B cell (primary cell): ENCODE measurements at regions not wholly inside any gene's neighbourhood (a gene's known extent, or its start where the extent isn't known, plus 50 kb on each side); places are given as distances from the start of the nearest gene placed in this dataset.

ENCODE experiments used
- ATAC-seq: fragments of 200-7000 bp; cut with Tn5 transposase; one replicate; pipeline ENCODE4 v1.10.0; 2021; ENCODE audit warnings: low read depth, mild to moderate bottlenecking, moderate number of reproducible peaks, moderate library complexity
- CTCF ChIA-PET: fragments of 350-600 bp; sonication (Branson Sonifier 250); formaldehyde crosslinking; loops from one replicate; lab custom pipeline; 2021; ENCODE audit warnings: antibody characterized with exemption, inconsistent platforms; lab: Charles Lee
- POLR2A ChIA-PET: fragments of 350-600 bp; sonication (Branson Sonifier 250); formaldehyde crosslinking; loops from one replicate; lab custom pipeline; 2021; ENCODE audit warnings: antibody characterized with exemption; lab: Charles Lee
- DNase-seq: peaks from one replicate; pipeline ENCODE4 v3.0.0; 2013
- H2AFZ ChIP-seq: 2 replicates; pipeline ENCODE4 v1.6.1; 2012; ENCODE audit warnings: mild to moderate bottlenecking, low read depth, low read length; ENCODE audit not compliant: insufficient read depth, poor library complexity, severe bottlenecking
- H3K27ac ChIP-seq, 2 donors: 1 replicate in 1 of 2; 2 replicates in 1 of 2; pipeline ENCODE4 v1.5.1; 2012 to 2013; ENCODE audit warnings: low read length in 2 of 2, mild to moderate bottlenecking in 2 of 2, moderate library complexity in 1 of 2
- H3K27me3 ChIP-seq, 4 experiments: fragments of 200-600 bp in 1 of 4; sonication (generic) in 1 of 4; replicated peaks in 1 of 4; 1 replicate in 2 of 4; 2 replicates in 2 of 4; pipeline versions ENCODE4 v1.6.1 to v1.7.0; 2013 to 2016; ENCODE audit warnings: low read length in 3 of 4, mild to moderate bottlenecking in 2 of 4, mixed read lengths in 1 of 4, moderate library complexity in 1 of 4; ENCODE audit not compliant: insufficient read depth in 4 of 4, control insufficient read depth in 3 of 4; ENCODE audit errors: control extremely low read depth in 1 of 4
- H3K36me3 ChIP-seq, 2 experiments: replicated peaks in 1 of 2; 1 replicate in 1 of 2; 2 replicates in 1 of 2; pipeline versions ENCODE4 v1.6.1 to v1.7.1; 2013; ENCODE audit warnings: low read length in 1 of 2; ENCODE audit not compliant: insufficient read depth in 2 of 2, control insufficient read depth in 1 of 2; ENCODE audit errors: control extremely low read depth in 1 of 2, extremely low read depth in 1 of 2
- H3K4me1 ChIP-seq, 2 donors: fragments of 200-600 bp in 1 of 2; sonication (generic) in 1 of 2; 1 replicate in 1 of 2; 2 replicates in 1 of 2; pipeline versions ENCODE4 v1.5.1 to v1.6.1; 2013 to 2017; ENCODE audit warnings: low read length in 2 of 2; ENCODE audit not compliant: control insufficient read depth in 2 of 2, insufficient read depth in 2 of 2
- H3K4me2 ChIP-seq: replicated peaks from 2 replicates; pipeline ENCODE3; 2012; ENCODE audit warnings: mild to moderate bottlenecking, low read depth, low read length; ENCODE audit not compliant: poor library complexity, severe bottlenecking
- H3K4me3 ChIP-seq, 5 experiments: fragments of 200-600 bp in 1 of 5; sonication (generic) in 1 of 5; 1 replicate in 3 of 5; 2 replicates in 2 of 5; pipeline versions ENCODE4 v1.5.1 to v1.7.0; 2011 to 2016; ENCODE audit warnings: low read length in 4 of 5, mild to moderate bottlenecking in 4 of 5, low read depth in 2 of 5, control low read depth in 1 of 5, moderate library complexity in 1 of 5; ENCODE audit not compliant: insufficient read depth in 1 of 5; ENCODE audit errors: control extremely low read depth in 1 of 5, extremely low read depth in 1 of 5
- H3K79me2 ChIP-seq: fragments of 200-600 bp; sonication (generic); one replicate; pipeline ENCODE4 v1.6.0; 2016; ENCODE audit warnings: low read length; ENCODE audit not compliant: control insufficient read depth, insufficient read depth
- H3K9ac ChIP-seq: fragments of 200-600 bp; sonication (generic); 2 replicates; pipeline ENCODE4 v1.6.1; 2017; ENCODE audit warnings: mild to moderate bottlenecking, low read length, moderate library complexity
- H3K9me3 ChIP-seq, 3 donors: one replicate each; pipeline versions ENCODE4 v1.6.1 to v1.7.1; 2013; ENCODE audit warnings: low read length in 2 of 3; ENCODE audit not compliant: control insufficient read depth in 2 of 3, insufficient read depth in 1 of 3; ENCODE audit errors: control extremely low read depth in 1 of 3
- H4K20me1 ChIP-seq: 2 replicates; pipeline ENCODE4 v1.6.0; 2012; ENCODE audit warnings: mild to moderate bottlenecking, low read length; ENCODE audit not compliant: insufficient read depth, control insufficient read depth, poor library complexity, severe bottlenecking
- H3K27ac Mint-ChIP-seq: one replicate; pipeline ENCODE4 v1.8.0; 2021; ENCODE audit warnings: mixed read lengths
- H3K27me3 Mint-ChIP-seq: one replicate; pipeline ENCODE4 v1.8.0; 2021; ENCODE audit warnings: mixed read lengths
- H3K4me1 Mint-ChIP-seq: one replicate; pipeline ENCODE4 v1.8.0; 2021; ENCODE audit warnings: mixed read lengths
- H3K4me3 Mint-ChIP-seq: one replicate; pipeline ENCODE4 v1.8.0; 2021; ENCODE audit warnings: mixed read lengths
- H3K9me3 Mint-ChIP-seq: one replicate; pipeline ENCODE4 v1.8.0; 2022; ENCODE audit warnings: mixed read lengths; ENCODE audit not compliant: insufficient read depth
- EZH2 ChIP-seq: IDR thresholded peaks from 2 replicates; pipeline ENCODE4 v1.6.1; 2012; ENCODE audit warnings: borderline replicate concordance, low read depth, mild to moderate bottlenecking, moderate library complexity, low read length; ENCODE audit not compliant: insufficient read depth, poor library complexity, severe bottlenecking
- WGBS: methylation state at CpG from one replicate; pipeline ENCODE4 v1.1.5; 2013; ENCODE audit warnings: missing lambda C conversion rate; ENCODE audit not compliant: insufficient coverage; 5-methylcytosine and 5-hydroxymethylcytosine counted together
- intact Hi-C: fragments of 100-400 bp; cut with micrococcal nuclease; formaldehyde crosslinking; loops from one replicate; pipeline ENCODE4 v1.10.0; 2022
- TF ChIP-seq, protein P1 (sequence below): fragments of 200-600 bp; IDR thresholded peaks from one replicate; pipeline ENCODE4 v1.8.0; 2022; ENCODE audit warnings: antibody characterized with exemption, mild to moderate bottlenecking

- Histone ChIP-seq H3K36me3 (no peaks in the 10 kb centered on the region), H2AFZ (no peak overlapping the region), H3K4me3 (no peak overlapping the region), H3K9ac (no peak overlapping the region), H3K4me1 (no peaks in the 10 kb centered on the region), H3K27me3 (peaks cover 0 to 6% (median 0%) of the 10 kb centered on the region in 4 experiments), H3K27ac (no peak overlapping the region), H3K4me2 (no peak overlapping the region), H3K79me2 (no peaks in the 10 kb centered on the region), H3K9me3 (no peaks in the 10 kb centered on the region), H4K20me1 (no peaks in the 10 kb centered on the region)
- H3K4me1 Mint-ChIP-seq = no peaks in the 10 kb centered on the region
- intact Hi-C loops = no loop called here
- H3K4me3 Mint-ChIP-seq = no peak overlapping the region
- H3K27me3 Mint-ChIP-seq = peaks cover 24% of the 10 kb centered on the region
- ChIA-PET POLR2A (no interaction called here), CTCF (no interaction called here)
- H3K9me3 Mint-ChIP-seq = no peaks in the 10 kb centered on the region
- no peak for ATAC-seq
- no peak for TF ChIP-seq EZH2
- no peak for DNase-seq
- H3K27ac Mint-ChIP-seq = no peak overlapping the region
- WGBS = 75% methylated on average over 1 of the region's 3 CpGs
These were observed 68.6 kb upstream of the COG2 start for GRCh38 chr1:230573658-230574057.

DNA sequence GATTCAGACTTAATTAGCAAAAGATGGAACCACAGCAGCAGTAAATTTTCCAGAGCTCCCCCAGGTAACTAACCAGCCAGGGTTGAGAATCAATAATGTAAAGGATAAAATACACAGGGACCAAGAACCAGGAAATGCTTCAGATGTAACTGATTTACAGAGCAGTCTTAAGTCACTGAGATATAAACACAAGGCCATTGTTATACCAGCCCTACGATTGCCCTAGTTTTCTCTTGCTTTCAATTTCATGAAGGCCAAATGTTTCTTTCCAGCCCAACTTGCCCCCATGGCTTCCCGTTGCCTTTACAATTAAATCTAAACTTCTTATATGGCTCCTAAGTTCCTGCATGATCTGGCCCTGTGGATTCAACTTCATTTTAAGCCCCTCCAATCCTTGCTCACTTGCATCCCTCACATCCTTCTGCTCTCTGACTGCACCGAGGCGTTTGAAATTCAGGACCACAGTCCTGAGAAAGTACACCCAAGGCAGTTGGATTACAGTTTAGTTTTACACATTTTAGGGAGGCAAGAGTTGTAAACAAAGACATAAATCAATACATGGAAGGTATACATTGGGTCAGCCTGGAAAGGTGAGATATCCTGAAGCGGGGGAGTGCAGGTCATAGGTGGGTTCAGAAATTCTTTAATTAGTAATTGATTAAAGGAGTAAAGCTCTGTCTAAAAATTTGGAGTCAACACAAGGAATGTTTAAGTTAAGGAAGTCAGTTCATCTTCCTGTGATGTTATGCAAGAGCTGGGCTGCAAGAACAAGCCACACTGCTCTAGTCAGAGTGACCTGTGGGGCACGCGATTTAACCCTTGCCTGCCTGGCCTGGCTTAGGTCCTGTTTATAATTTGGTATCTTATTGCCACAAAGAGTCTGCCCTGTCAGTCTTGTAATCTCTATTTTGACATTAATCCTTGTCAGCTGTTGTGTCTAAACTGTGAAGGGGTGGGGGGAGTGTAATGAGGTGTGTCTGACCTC, 69.9 kb upstream of the COG2 start:
- Histone ChIP-seq H3K4me2 (no peak overlapping the region), H3K27me3 (peaks cover 0 to 6% (median 0%) of the 10 kb centered on the region in 4 experiments), H3K4me1 (no peaks in the 10 kb centered on the region), H4K20me1 (no peaks in the 10 kb centered on the region), H3K27ac (no peak overlapping the region), H3K9ac (no peak overlapping the region), H2AFZ (no peak overlapping the region), H3K4me3 (no peak overlapping the region), H3K79me2 (no peaks in the 10 kb centered on the region), H3K9me3 (no peaks in the 10 kb centered on the region), H3K36me3 (no peaks in the 10 kb centered on the region)
- Mint-ChIP-seq H3K9me3 (no peaks in the 10 kb centered on the region), H3K27me3 (peaks cover 24% of the 10 kb centered on the region), H3K4me1 (no peaks in the 10 kb centered on the region), H3K4me3 (no peak overlapping the region), H3K27ac (no peak overlapping the region)
- DNase-seq = no peak
- ATAC-seq = no peak
- ChIA-PET CTCF (interaction anchor here (0.6 kb wide), 1 partner anchor 635 kb away, joined by 3 read pairs; no protein-coding TSS in a partner anchor), POLR2A (no interaction called here)
- intact Hi-C loops = no loop called here
- WGBS = 57% methylated on average over 4 of the region's 7 CpGs
- TF ChIP-seq, protein P1, sequence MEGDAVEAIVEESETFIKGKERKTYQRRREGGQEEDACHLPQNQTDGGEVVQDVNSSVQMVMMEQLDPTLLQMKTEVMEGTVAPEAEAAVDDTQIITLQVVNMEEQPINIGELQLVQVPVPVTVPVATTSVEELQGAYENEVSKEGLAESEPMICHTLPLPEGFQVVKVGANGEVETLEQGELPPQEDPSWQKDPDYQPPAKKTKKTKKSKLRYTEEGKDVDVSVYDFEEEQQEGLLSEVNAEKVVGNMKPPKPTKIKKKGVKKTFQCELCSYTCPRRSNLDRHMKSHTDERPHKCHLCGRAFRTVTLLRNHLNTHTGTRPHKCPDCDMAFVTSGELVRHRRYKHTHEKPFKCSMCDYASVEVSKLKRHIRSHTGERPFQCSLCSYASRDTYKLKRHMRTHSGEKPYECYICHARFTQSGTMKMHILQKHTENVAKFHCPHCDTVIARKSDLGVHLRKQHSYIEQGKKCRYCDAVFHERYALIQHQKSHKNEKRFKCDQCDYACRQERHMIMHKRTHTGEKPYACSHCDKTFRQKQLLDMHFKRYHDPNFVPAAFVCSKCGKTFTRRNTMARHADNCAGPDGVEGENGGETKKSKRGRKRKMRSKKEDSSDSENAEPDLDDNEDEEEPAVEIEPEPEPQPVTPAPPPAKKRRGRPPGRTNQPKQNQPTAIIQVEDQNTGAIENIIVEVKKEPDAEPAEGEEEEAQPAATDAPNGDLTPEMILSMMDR = no peak
- no peak for TF ChIP-seq EZH2
